Glutamatergic neuron (in vitro differentiated cells): ENCODE measurements at regions not wholly inside any gene's neighbourhood (a gene's known extent, or its start where the extent isn't known, plus 50 kb on each side); places are given as distances from the start of the nearest gene placed in this dataset.

Experiments
- DNase-seq: peaks from one replicate; pipeline ENCODE4 v3.0.0; 2022
- H3K27ac Mint-ChIP-seq: one replicate; pipeline ENCODE4 v1.8.0; 2020; ENCODE audit warnings: mild to moderate bottlenecking, mixed read lengths, inconsistent platforms; ENCODE audit not compliant: unreplicated experiment
- H3K27me3 Mint-ChIP-seq: one replicate; pipeline ENCODE4 v1.8.0; 2020; ENCODE audit warnings: mild to moderate bottlenecking, moderate library complexity, mixed read lengths, inconsistent platforms; ENCODE audit not compliant: unreplicated experiment
- H3K36me3 Mint-ChIP-seq: one replicate; pipeline ENCODE4 v1.8.0; 2020; ENCODE audit warnings: mild to moderate bottlenecking, mixed read lengths, inconsistent platforms; ENCODE audit not compliant: unreplicated experiment
- H3K4me1 Mint-ChIP-seq: one replicate; pipeline ENCODE4 v1.8.0; 2020; ENCODE audit warnings: mild to moderate bottlenecking, low read depth, mixed read lengths, inconsistent platforms; ENCODE audit not compliant: unreplicated experiment
- H3K4me3 Mint-ChIP-seq: one replicate; pipeline ENCODE4 v1.8.0; 2020; ENCODE audit warnings: mild to moderate bottlenecking, mixed read lengths, inconsistent platforms; ENCODE audit not compliant: unreplicated experiment
- H3K9me3 Mint-ChIP-seq: one replicate; pipeline ENCODE4 v1.8.0; 2020; ENCODE audit warnings: mild to moderate bottlenecking, moderate library complexity, mixed read lengths, inconsistent platforms; ENCODE audit not compliant: unreplicated experiment
- CTCF ChIP-seq: fragments of 200-600 bp; sonication (generic); IDR thresholded peaks from one replicate; pipeline ENCODE4 v1.5.0; 2021; ENCODE audit not compliant: partially characterized antibody, unreplicated experiment

GRCh38 chr13:111919849-111920248 is 147.1 kb upstream of the SOX1 start:
- H3K27me3 Mint-ChIP-seq: peaks cover 10% of the 10 kb centered on the region
- peaks cover 10% of the 10 kb centered on the region for H3K9me3 Mint-ChIP-seq
- H3K4me1 Mint-ChIP-seq: peaks cover 7% of the 10 kb centered on the region
- H3K4me3 Mint-ChIP-seq: no peak overlapping the region
- no peak for DNase-seq
- H3K27ac Mint-ChIP-seq: no peak overlapping the region
- no peak for TF ChIP-seq CTCF
- H3K36me3 Mint-ChIP-seq: peaks cover 4% of the 10 kb centered on the region

DNA sequence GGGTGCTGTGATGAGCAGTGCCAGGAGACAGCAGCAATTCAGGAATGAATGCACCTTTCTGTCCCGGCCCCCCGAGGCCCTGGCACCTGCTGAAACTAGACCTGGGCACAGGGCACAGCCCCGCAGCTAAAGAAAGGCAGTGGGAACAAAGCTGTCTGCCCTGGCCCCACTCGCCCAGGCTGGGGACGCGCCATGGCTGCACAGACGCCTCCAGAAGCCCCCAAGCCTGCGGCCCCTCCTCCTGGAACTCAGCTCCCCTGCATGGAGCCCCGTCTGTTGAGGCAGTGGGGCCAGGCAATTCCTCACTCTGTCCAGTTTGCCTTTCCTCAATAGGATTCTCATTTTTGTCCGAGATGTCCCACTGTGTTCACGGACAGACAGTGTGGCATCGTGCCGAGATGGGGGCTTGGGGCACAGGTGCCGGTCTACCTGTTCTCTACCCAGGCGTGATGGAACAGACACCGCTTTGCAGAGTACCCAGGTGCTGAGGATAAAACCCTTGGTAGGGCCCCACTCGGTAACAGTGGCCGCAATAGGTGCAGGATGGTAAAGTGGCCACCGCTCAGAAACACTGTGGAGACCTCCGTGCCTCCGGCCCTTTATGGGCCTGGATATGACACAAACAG is 146.5 kb upstream of the SOX1 start:
- H3K4me1 Mint-ChIP-seq: peaks cover 7% of the 10 kb centered on the region
- peaks cover 4% of the 10 kb centered on the region for H3K36me3 Mint-ChIP-seq
- peaks cover 10% of the 10 kb centered on the region for H3K27me3 Mint-ChIP-seq
- no peak overlapping the region for H3K4me3 Mint-ChIP-seq
- peaks cover 10% of the 10 kb centered on the region for H3K9me3 Mint-ChIP-seq
- no peak for TF ChIP-seq CTCF
- no peak overlapping the region for H3K27ac Mint-ChIP-seq
- no peak for DNase-seq

- Mint-ChIP-seq H3K4me3 (no peak overlapping the region), H3K27ac (no peak overlapping the region), H3K27me3 (peaks cover 10% of the 10 kb centered on the region), H3K4me1 (peaks cover 7% of the 10 kb centered on the region), H3K36me3 (no peaks in the 10 kb centered on the region), H3K9me3 (peaks cover 10% of the 10 kb centered on the region)
- DNase-seq: no peak
- no peak for TF ChIP-seq CTCF
Measured at GRCh38 chr13:111920932-111921705, 145.8 kb upstream of the SOX1 start.

DNA sequence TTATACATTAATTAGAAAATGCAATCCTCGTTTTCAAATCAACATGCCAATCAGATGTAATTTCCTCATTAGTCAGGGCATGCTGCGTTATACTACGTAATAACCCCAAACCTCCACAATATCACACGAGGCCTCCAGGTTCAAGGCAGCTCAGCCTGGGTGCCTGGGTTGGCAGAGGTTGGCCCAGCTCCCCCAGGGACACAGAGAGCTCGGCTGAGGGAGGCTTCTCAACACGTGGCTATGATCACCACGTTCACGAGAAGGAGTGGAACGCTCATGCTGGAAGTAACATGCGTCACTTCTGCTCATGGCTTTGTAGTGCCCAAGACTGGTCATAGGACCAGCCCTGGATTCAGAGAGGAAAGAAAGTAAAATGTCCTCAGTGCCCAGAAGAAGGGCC is 144.9 kb upstream of the SOX1 start:
- peaks cover 12% of the 10 kb centered on the region for H3K27me3 Mint-ChIP-seq
- H3K27ac Mint-ChIP-seq: no peak overlapping the region
- no peak overlapping the region for H3K4me3 Mint-ChIP-seq
- no peaks in the 10 kb centered on the region for H3K36me3 Mint-ChIP-seq
- DNase-seq: no peak
- H3K4me1 Mint-ChIP-seq: peaks cover 7% of the 10 kb centered on the region
- H3K9me3 Mint-ChIP-seq: peaks cover 12% of the 10 kb centered on the region
- no peak for TF ChIP-seq CTCF

DNA sequence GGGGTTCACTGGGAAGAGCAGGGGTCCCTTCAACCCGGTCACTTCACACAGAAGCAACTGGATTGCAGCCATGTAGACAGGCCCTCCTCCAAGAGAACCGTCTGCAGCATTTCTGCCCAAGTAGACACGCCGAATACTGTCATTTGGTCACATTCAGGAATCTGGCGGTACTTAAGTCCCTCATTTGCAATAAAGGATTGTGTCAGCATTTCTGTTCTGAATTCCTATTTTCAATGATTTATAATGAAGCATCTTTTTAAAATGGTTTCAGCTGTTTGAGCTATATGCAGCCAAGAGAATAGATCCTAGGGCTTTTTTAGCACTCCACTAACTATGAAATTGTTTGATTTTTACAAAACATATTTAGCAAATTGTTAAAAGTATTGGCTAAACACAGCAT is 143.5 kb upstream of the SOX1 start:
- Mint-ChIP-seq H3K36me3 (no peaks in the 10 kb centered on the region), H3K4me1 (peaks cover 7% of the 10 kb centered on the region), H3K27ac (no peak overlapping the region), H3K27me3 (peaks cover 11% of the 10 kb centered on the region), H3K4me3 (no peak overlapping the region), H3K9me3 (peaks cover 7% of the 10 kb centered on the region)
- no peak for TF ChIP-seq CTCF
- no peak for DNase-seq
